ENCODE measurements at regions not wholly inside any gene's neighbourhood (a gene's known extent, or its start where the extent isn't known, plus 50 kb on each side); places are given as distances from the start of the nearest gene placed in this dataset.

- TF ChIP-seq, protein P1, sequence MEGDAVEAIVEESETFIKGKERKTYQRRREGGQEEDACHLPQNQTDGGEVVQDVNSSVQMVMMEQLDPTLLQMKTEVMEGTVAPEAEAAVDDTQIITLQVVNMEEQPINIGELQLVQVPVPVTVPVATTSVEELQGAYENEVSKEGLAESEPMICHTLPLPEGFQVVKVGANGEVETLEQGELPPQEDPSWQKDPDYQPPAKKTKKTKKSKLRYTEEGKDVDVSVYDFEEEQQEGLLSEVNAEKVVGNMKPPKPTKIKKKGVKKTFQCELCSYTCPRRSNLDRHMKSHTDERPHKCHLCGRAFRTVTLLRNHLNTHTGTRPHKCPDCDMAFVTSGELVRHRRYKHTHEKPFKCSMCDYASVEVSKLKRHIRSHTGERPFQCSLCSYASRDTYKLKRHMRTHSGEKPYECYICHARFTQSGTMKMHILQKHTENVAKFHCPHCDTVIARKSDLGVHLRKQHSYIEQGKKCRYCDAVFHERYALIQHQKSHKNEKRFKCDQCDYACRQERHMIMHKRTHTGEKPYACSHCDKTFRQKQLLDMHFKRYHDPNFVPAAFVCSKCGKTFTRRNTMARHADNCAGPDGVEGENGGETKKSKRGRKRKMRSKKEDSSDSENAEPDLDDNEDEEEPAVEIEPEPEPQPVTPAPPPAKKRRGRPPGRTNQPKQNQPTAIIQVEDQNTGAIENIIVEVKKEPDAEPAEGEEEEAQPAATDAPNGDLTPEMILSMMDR (IDR thresholded peaks at IDR 0.05): no peak
- no peak for TF ChIP-seq EZH2 (IDR thresholded peaks at IDR 0.05; ENCODE audit: borderline replicate concordance, insufficient read depth, low read depth, low read length, poor library complexity, severe bottlenecking)
Measured at GRCh38 chr4:136150046-136150445, 1382.2 kb downstream of the PCDH18 start.
